Thyroid gland (tissue), 4 donors: ENCODE measurements at regions not wholly inside any gene's neighbourhood (a gene's known extent, or its start where the extent isn't known, plus 50 kb on each side); places are given as distances from the start of the nearest gene placed in this dataset.

Experiments
- DNase-seq, 2 donors: peaks; one replicate each; pipeline ENCODE4 v3.0.0-alpha.2; 2019
- H3K27ac ChIP-seq, 3 donors: fragments of 200-600 bp; sonication (generic); 1 replicate in 2 of 3; 2 replicates in 1 of 3; pipeline ENCODE4 v1.5.1; 2016 to 2019; ENCODE audit warnings: mild to moderate bottlenecking in 1 of 3, moderate library complexity in 1 of 3
- H3K27me3 ChIP-seq: fragments of 200-600 bp; sonication (generic); one replicate; pipeline ENCODE4 v1.5.1; 2019
- H3K36me3 ChIP-seq, 2 donors: fragments of 200-600 bp; sonication (generic); one replicate each; pipeline ENCODE4 v1.5.1; 2016 to 2019
- H3K4me1 ChIP-seq, 2 donors: fragments of 200-600 bp; sonication (generic); one replicate each; pipeline ENCODE4 v1.5.1; 2017 to 2019
- H3K4me3 ChIP-seq, 3 donors: fragments of 200-600 bp; sonication (generic); replicated peaks in 1 of 3; 1 replicate in 2 of 3; 2 replicates in 1 of 3; pipeline ENCODE4 v1.5.1; 2016; ENCODE audit warnings: mild to moderate bottlenecking in 1 of 3
- H3K9me3 ChIP-seq: fragments of 200-600 bp; sonication (generic); one replicate; pipeline ENCODE4 v1.5.1; 2017
- POLR2A ChIP-seq, 2 donors: fragments of 450-650 bp; IDR thresholded peaks; one replicate each; pipeline ENCODE4 v1.6.1; 2017; ENCODE audit warnings: antibody characterized with exemption in 2 of 2, mild to moderate bottlenecking in 2 of 2, moderate library complexity in 1 of 2
- WGBS, 2 donors: methylation state at CpG; one replicate each; pipeline ENCODE4 v1.1.5; 2017; 5-methylcytosine and 5-hydroxymethylcytosine counted together
- intact Hi-C: fragments of 100-400 bp; cut with DNase I; formaldehyde crosslinking; loops from one replicate; pipeline ENCODE4 v1.15.1; 2023
- TF ChIP-seq, protein P1 (sequence below), 6 experiments: fragments of 200-600 bp in 3 of 6; fragments of 450-650 bp in 3 of 6; sonication (generic) in 3 of 6; IDR thresholded peaks; one replicate each; pipeline ENCODE4 v1.5.1; 2016 to 2019; ENCODE audit warnings: antibody characterized with exemption in 6 of 6, mild to moderate bottlenecking in 2 of 6, inconsistent platforms in 1 of 6, moderate library complexity in 1 of 6

DNA sequence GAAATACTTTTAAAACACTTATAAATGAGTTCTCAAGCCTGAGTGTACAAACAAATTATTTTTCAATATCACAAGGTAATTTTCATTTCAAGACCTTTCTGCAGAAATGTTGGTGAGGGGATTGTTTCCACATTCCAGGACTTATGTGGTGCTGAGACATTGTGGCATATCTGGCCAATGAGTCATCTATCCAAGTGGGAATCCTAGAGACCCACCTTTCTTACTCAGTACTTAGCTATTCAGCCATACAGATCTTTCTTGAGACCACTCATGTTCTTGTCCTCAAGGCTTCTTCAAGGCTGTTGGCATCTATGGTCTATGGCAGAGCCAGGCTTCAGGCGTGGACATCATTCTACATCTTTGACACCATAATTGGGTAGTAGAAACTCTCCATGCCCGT is 225.4 kb downstream of the DKK1 start:
- H3K27me3 ChIP-seq: no peaks in the 10 kb centered on the region
- 81 to 89% methylated on average over 2 of the region's 2 CpGs for WGBS, 2 donors
- no peaks in the 10 kb centered on the region for H3K36me3 ChIP-seq
- H3K9me3 ChIP-seq: no peaks in the 10 kb centered on the region
- no peak for TF ChIP-seq POLR2A (IDR thresholded peaks at IDR 0.05)
- H3K27ac ChIP-seq: no peak overlapping the region
- no peak overlapping the region for H3K4me3 ChIP-seq
- no peaks in the 10 kb centered on the region for H3K4me1 ChIP-seq
- intact Hi-C loops: no loop called here
- DNase-seq: no peak

DNA sequence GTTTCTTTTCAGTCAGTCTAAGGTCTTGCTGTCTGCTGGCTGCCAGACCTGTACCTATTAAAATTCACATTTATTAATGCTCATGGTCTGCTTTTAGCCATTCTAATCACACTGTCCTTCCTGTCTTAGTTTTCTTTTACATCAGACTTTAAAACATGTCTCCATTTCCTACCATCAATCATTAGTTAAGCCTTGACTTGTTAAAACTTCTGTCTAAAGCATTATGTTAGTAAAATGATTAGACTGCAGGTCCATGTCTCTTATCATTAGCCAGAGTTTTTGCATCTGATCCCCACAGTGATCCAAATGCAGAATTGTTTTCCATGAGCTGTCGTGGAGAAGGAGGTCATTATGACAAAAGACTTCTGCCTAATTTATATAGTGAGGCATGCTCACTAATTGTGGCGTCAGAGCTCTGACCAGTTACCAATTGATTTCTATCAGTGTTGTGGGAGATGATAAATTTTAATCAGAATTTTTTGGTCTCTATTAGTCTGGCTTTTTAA is 226.5 kb downstream of the DKK1 start:
- Histone ChIP-seq H3K4me3 (no peak overlapping the region), H3K36me3 (no peaks in the 10 kb centered on the region), H3K9me3 (no peaks in the 10 kb centered on the region), H3K27ac (no peak overlapping the region), H3K27me3 (no peaks in the 10 kb centered on the region), H3K4me1 (no peaks in the 10 kb centered on the region)
- 74 to 77% methylated on average over 2 of the region's 2 CpGs for WGBS, 2 donors
- TF ChIP-seq POLR2A (IDR thresholded peaks at IDR 0.05): no peak
- TF ChIP-seq, protein P1, sequence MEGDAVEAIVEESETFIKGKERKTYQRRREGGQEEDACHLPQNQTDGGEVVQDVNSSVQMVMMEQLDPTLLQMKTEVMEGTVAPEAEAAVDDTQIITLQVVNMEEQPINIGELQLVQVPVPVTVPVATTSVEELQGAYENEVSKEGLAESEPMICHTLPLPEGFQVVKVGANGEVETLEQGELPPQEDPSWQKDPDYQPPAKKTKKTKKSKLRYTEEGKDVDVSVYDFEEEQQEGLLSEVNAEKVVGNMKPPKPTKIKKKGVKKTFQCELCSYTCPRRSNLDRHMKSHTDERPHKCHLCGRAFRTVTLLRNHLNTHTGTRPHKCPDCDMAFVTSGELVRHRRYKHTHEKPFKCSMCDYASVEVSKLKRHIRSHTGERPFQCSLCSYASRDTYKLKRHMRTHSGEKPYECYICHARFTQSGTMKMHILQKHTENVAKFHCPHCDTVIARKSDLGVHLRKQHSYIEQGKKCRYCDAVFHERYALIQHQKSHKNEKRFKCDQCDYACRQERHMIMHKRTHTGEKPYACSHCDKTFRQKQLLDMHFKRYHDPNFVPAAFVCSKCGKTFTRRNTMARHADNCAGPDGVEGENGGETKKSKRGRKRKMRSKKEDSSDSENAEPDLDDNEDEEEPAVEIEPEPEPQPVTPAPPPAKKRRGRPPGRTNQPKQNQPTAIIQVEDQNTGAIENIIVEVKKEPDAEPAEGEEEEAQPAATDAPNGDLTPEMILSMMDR (IDR thresholded peaks at IDR 0.05): no peak
- DNase-seq: no peak
- intact Hi-C loops: no loop called here

DNA sequence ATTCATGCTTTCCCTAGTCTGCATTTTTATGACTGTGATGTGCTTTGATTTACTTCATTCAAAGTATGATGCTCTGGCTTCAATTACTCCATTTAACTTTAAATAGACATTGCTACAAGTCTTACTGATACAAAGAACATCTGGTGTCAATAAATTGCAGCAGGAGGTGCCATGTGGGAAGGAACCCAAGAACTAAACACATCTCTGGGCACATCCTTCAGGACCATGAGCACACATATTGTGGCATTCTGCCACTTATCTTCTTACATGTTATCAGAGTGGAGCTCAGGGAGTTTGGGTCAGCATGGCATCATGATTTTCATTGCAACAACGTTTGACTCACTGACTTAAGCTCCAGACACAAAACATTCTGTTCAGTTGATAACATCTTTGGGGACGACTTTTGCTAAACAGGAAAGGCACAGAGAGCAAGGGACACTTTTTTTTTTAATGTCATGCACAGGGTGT is 227.0 kb downstream of the DKK1 start:
- H3K36me3 ChIP-seq: no peaks in the 10 kb centered on the region
- no peak overlapping the region for H3K4me3 ChIP-seq
- TF ChIP-seq POLR2A (IDR thresholded peaks at IDR 0.05): no peak
- TF ChIP-seq, protein P1 (IDR thresholded peaks at IDR 0.05): no peak
- WGBS, 2 donors: 17 to 22% methylated on average over 2 of the region's 2 CpGs
- H3K27ac ChIP-seq: no peak overlapping the region
- no peaks in the 10 kb centered on the region for H3K9me3 ChIP-seq
- no peaks in the 10 kb centered on the region for H3K27me3 ChIP-seq
- DNase-seq: no peak
- no peaks in the 10 kb centered on the region for H3K4me1 ChIP-seq
- intact Hi-C loops: no loop called here

DNA sequence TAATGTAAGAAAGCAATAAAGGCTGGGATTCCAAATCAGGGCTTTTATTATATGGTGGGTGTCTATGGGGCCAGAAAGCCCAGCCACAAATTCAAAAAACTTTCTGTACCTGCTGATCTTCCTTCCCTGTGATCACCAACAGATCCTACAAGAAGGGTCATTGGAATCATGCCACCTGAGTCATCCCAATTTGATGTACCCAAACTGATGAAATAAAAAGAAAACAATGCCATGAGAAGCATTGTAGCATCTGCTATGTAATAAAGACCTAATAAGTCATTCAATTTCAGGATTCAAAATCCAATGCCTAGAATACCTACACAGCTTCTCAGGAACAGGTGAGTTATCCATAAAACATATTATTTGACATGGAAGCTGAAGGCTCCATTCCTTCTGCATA is 228.8 kb downstream of the DKK1 start:
- Histone ChIP-seq H3K4me3 (no peak overlapping the region), H3K36me3 (no peaks in the 10 kb centered on the region), H3K4me1 (no peaks in the 10 kb centered on the region), H3K27me3 (no peaks in the 10 kb centered on the region), H3K9me3 (no peaks in the 10 kb centered on the region), H3K27ac (no peak overlapping the region)
- intact Hi-C loops: no loop called here
- no peak for DNase-seq
- no peak for TF ChIP-seq POLR2A (IDR thresholded peaks at IDR 0.05)
- TF ChIP-seq, protein P1 (IDR thresholded peaks at IDR 0.05): no peak

DNA sequence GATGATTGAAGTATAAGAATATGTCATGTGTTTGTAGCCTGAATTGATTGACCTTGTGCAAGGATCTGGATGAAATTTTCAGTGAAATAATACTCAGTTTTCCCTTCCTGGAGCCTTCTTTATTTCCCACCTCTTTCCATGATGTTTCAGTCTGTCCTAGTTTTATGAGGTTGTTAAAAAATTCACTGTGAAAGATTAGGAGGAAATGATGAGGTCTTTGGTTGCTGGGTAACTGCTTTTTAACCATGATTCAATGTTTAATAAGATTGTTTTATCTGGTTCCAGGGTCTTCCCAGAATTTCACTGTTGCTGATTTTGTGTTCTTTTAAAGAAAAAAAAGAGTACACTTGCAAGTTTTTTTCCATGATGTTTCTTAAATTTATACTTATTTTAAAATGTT is 221.5 kb downstream of the MBL2 start:
- no peaks in the 10 kb centered on the region for H3K27me3 ChIP-seq
- no peaks in the 10 kb centered on the region for H3K4me1 ChIP-seq
- H3K36me3 ChIP-seq: no peaks in the 10 kb centered on the region
- H3K4me3 ChIP-seq: no peak overlapping the region
- DNase-seq: no peak
- H3K27ac ChIP-seq: no peak overlapping the region
- intact Hi-C loops: no loop called here
- no peaks in the 10 kb centered on the region for H3K9me3 ChIP-seq
- TF ChIP-seq, protein P1 (IDR thresholded peaks at IDR 0.05): no peak
- TF ChIP-seq POLR2A (IDR thresholded peaks at IDR 0.05): no peak

DNA sequence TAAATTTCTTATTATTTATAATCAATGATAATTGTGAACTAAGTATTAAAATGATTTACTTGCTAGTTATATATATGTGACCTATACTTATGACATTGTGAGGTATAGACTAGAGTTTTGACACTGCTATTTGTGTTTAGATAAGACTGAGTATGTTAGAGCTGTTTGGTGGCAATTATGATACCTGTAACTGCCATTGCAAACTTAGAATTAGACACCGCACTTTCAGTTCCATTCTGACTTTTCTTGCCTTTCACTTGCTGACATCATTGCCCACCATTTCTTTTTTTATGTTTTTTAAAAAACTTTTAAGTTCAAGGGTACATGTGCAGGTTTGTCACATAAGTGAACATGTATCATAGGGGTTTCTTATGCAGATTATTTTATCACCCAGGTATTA is 214.5 kb downstream of the MBL2 start:
- H3K9me3 ChIP-seq: no peaks in the 10 kb centered on the region
- H3K27me3 ChIP-seq: no peaks in the 10 kb centered on the region
- WGBS, 2 donors: 96 to 97% methylated on average over 1 of the region's 1 CpG
- no peaks in the 10 kb centered on the region for H3K4me1 ChIP-seq
- TF ChIP-seq, protein P1 (IDR thresholded peaks at IDR 0.05): no peak
- no peak for TF ChIP-seq POLR2A (IDR thresholded peaks at IDR 0.05)
- no peaks in the 10 kb centered on the region for H3K36me3 ChIP-seq
- DNase-seq: no peak
- no peak overlapping the region for H3K27ac ChIP-seq
- H3K4me3 ChIP-seq: no peak overlapping the region
- intact Hi-C loops: no loop called here
